Brain pericyte (primary cell): ENCODE measurements at regions not wholly inside any gene's neighbourhood (a gene's known extent, or its start where the extent isn't known, plus 50 kb on each side); places are given as distances from the start of the nearest gene placed in this dataset.
A peak's percentile ranks its signal among the peaks of the same experiment; 100 is the strongest.

ENCODE experiments used
- DNase-seq: peaks from one replicate; pipeline ENCODE4 v3.0.0-alpha.2; 2012; ENCODE audit warnings: low read depth, low spot score

- no peak for DNase-seq
Observed at GRCh38 chr9:103757062-103757461, 337.0 kb upstream of the SMC2 start.

GRCh38 chr9:103761466-103761865 lies 332.6 kb upstream of the SMC2 start:
- DNase-seq, result no peak

DNA sequence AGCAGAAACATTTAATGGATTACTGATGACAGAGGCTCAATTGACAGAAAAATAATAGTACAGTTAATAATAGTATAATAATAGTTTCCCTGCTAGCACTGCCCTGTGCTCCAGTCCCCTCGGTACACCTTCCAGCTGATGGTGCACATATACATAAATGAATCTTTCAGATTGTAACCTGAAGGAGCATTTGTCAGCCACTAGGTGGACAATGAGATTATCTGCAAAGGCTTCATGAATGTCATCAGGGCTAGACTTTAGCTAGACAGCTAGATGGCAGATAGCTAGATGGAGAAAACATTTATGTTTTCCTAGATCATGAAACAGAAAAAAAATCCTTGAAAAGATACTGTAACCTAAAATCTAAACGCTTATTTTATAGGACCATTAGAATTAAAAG lies 304.4 kb upstream of the SMC2 start:
- no peak for DNase-seq

DNA sequence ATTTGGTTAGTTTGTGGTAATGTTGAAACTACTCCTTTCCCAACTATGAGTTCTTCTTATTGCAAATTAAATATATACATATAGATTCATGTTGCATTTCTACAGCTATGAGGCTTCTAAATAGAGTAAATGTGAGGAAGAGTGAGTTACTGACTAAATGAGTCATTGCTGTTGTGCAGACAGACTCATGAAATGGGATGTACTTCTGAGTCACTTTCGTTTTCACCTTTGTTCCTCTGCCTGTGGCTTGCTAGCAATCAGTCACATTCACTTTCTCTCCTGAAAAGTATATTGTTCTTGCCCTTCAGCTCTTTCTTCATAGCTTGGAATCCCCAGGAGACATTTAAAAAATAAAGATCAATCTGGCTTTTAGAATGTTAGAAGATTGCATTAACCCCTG lies 295.5 kb upstream of the SMC2 start:
- no peak for DNase-seq

DNA sequence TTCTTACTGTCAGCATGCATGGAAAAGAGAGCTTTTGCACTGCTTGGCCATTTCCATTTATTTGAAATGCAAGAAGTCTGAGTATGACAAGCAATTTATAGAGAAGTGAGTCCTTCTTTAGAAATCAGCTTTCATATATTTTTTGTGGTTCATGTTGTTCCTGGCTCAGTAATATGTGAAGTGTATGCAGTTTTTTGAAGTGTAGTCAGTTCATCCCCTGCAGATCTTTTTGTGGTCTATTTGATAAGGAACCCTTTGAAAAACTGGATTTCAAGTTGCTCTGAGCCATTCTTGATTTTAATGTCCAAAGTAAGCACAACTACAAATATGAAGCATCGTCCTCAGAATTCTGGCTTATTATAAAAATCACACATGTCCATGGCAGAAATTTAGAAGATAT lies 294.1 kb upstream of the SMC2 start:
- DNase-seq, result no peak

DNA sequence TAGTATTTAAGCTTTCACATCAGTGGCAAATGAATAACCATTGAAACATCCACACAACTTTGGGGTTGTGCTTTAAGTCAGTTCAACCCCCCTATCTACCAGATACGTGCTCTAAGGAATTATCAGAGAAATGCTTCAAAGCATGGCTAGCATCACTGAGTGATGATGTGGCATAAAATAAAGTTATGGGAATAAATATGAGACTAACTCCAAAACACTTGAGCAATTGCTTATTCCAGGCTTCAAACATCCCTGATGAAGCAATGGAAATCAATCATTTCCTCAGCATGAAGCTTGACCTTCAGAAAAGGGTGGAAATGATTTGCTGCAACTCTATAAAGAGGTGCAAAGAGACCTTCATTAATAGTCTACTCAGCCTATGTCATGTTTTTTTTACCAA lies 292.0 kb upstream of the SMC2 start:
- no peak for DNase-seq

GRCh38 chr9:103803245-103803644 lies 290.9 kb upstream of the SMC2 start:
- no peak for DNase-seq

- no peak for DNase-seq
Observed at GRCh38 chr9:103804077-103804735, 289.9 kb upstream of the SMC2 start.

DNA sequence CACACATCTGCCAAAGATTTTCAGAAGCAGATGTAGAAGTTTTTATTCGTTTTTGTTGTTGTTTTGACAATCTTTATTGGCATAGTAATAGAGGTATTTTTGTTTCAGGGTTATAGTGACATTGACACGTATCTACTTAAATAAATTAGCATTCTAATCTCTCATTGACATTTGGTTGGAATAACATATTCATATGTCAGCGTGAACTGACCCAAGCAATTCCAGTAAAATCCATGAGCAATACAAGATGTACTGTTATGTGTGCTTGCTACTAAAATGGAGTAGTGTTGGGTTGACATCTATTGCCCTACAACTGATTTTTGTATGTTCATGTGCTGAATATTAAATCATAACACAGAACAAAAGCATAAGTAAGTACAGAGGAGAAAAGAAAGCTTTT lies 284.4 kb upstream of the SMC2 start:
- no peak for DNase-seq

DNA sequence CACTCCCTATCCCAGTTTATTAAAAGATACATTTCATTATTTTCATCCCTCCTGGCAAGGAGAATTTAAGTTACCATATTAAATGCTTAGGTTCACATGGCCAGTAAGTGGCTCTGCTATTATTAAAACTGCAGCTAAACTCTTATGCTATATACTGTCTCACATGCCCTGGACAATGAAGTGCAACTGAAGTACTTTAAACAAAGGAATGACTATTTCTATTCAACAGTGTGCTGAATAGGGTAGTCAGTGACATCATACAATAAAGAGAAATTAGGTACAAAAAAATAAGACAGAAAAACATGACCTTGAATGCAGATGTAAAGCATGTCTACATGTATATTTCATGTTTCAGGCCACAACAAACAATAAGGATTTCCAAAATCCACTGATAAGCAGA lies 282.6 kb upstream of the SMC2 start:
- DNase-seq, result no peak

DNA sequence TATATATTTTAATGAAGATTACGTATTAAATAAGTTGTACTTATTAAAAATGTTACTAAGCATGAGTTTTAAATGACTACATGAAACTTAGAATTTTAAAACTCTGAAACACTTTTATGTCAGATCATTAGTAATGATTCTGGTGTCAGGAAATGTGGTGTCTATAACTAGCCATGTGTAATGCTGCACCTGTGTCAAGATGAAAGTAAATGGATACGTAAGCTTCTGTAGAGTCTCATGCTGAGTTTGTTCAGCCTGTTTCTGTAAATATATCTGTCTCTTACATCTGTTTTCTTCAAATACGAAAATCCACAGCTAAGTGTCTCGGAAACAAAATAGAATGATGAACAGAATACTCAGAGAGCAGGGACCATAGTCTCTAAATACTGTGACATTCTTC lies 278.0 kb upstream of the SMC2 start:
- DNase-seq, result no peak

GRCh38 chr9:103819936-103820335 lies 274.2 kb upstream of the SMC2 start:
- peak; percentile 26 for DNase-seq

GRCh38 chr9:103821115-103821514 lies 273.0 kb upstream of the SMC2 start:
- no peak for DNase-seq

DNA sequence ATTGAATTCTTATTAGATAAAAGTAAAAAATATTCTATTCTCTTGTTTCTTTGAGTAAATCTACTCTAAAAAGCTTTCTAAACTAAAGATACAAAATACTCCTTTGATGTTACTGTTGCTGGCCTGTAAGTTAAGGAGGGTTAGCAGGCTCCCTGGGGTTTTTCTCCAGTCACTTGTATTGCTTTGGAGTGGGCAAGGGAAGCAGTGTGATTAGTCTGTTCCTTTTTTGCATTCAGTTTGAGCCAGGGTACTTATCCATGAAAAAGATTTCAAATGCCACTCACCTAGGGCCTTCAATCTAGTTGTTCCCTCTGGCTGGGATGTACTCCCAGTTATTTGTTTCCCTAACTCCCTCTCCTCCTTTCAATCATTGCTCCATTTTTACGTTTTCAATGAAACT lies 256.2 kb upstream of the SMC2 start:
- no peak for DNase-seq

DNA sequence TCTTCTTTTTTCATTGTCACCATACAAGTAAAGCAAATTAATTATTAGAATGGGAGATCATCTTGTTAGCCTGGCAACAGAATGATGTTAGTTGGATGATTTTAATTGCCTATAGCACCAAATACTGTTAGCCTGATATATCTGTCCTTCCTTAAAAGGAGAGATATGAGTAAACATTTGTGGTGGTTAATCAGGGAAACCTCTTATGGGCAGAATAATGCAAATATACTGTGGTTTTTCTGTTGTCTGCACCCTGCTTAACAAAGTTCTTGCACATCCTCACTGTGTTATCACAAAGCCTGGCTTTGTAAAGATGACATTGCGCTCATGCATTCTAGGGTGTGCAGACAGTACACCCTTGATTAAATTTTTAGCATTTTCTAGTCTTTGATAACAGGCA lies 254.9 kb upstream of the SMC2 start:
- DNase-seq, result no peak

DNA sequence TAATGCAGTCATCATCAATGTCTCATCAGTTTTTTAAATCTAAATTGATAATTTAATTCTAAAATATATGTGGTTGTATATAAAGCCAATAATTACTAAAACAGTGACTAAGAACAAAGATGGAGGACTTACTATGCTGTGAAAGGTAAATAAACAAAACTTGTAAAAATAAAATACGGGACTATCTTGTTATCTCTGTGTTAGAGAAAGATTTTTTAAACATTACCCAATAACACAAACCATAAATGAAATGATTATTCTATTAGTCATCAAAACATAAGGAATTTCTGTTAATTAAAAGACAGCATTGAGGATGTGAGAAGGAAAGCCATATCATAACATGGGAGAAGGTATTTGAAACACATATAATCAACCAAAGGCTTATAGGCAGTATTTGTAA lies 226.2 kb upstream of the SMC2 start:
- DNase-seq, result no peak

GRCh38 chr9:103872811-103873210 lies 221.3 kb upstream of the SMC2 start:
- DNase-seq, result no peak

- DNase-seq, result no peak
Observed at GRCh38 chr9:103881419-103881818, 212.7 kb upstream of the SMC2 start.

GRCh38 chr9:103889989-103890388 lies 204.1 kb upstream of the SMC2 start:
- no peak for DNase-seq

- DNase-seq, result no peak
Observed at GRCh38 chr9:103894184-103894583, 199.9 kb upstream of the SMC2 start.

GRCh38 chr9:103898550-103898949 lies 195.6 kb upstream of the SMC2 start:
- DNase-seq, result no peak

GRCh38 chr9:103899866-103900265 lies 194.2 kb upstream of the SMC2 start:
- no peak for DNase-seq

- DNase-seq, result no peak
Observed at GRCh38 chr9:103900466-103900865, 193.6 kb upstream of the SMC2 start.

DNA sequence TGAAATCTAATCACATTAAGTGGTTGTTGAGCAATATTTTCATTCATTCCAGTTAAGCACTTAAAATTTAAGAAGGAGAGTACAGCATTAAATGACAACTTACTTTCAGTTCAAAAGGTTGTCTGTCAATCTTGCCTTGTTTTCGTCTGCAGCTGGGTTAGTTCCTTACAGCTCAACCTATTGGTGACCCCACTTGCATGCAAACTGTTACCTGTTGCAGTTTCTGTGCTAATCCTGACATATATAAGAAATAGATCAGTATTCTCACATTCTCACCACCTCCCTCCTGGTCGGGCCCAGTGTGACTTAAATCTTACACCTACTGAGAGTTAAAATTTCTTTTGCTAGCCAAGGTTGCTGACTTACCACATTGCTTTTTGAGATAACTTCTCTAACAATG lies 191.8 kb upstream of the SMC2 start:
- no peak for DNase-seq
